Dermis blood vessel endothelial cell (primary cell): ENCODE measurements at regions not wholly inside any gene's neighbourhood (a gene's known extent, or its start where the extent isn't known, plus 50 kb on each side); places are given as distances from the start of the nearest gene placed in this dataset.

Experiments
- DNase-seq: peaks from one replicate; pipeline ENCODE4 v3.0.0; 2010

- no peak for DNase-seq
Measured at GRCh38 chr13:73421310-73421912, 362.6 kb downstream of the KLF5 start.

- no peak for DNase-seq
Measured at GRCh38 chr13:73419186-73419585, 360.4 kb downstream of the KLF5 start.

DNA sequence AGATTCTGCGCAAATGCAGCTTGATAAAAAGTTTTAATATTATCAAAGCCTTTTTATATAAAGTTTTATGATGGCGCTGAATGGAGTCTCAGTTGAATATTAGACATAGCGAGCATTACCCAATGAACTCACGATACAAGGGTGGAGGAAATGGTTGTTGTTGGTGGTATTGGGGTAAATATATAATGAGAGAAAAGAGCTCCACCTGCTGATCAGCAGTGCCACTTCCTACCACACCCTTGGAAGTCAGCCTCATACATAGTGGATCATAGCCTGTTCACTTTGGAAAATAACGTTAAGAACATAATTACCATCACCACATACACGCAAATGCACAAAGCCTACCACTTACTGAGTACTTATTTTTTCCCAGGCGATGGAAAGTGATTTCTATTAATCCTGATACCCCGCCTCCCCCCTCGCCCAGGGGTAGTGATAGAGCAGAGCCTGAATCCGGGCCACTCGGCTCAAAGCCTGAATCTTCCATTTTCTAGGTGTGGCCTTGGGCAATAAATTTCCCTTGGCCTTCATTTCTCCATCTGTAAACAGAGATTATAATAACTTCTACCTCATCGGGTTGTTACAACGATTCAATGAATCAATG lies 358.3 kb downstream of the KLF5 start:
- DNase-seq: peak; percentile 19

DNA sequence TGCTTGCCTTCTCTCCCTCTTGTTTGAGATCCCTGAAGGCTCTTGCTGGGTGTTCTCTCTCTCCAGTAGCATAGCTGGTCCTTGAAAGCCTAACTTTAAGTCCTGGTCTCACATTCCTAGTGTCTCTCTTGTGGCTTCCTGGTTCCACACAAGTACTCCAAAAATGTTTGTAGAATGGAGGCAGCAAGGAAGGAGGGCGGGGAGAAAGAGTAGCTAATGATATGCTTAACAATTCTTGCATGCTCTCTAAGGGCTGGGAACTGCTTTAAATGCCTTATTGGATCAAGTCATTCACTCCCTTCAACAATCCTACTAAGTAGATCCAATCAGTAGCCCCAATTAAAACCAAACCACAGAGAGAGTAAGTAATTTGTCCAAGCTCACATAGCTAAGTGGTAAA lies 357.3 kb downstream of the KLF5 start:
- DNase-seq: no peak

GRCh38 chr13:73413656-73414055 lies 354.9 kb downstream of the KLF5 start:
- DNase-seq: no peak

GRCh38 chr13:73412933-73413332 lies 354.1 kb downstream of the KLF5 start:
- DNase-seq: no peak

- no peak for DNase-seq
Measured at GRCh38 chr13:73411067-73411809, 352.4 kb downstream of the KLF5 start.

DNA sequence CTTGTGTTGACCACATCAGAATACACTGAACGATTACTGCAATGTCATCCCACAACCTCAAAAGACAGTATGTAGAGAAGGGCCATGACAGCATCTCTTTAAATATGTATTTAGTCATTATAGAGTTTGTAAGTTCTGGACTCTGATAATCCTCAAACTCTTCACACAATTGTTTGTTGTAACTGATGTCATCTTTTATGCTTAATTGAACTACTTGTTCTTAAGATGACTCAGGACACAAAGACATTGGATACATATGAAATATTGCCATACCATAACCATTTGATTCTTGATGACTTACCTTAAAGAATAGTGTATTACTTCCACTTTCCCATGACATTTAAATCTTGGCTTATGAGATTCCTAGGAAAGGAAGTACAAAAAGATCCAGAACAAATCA lies 347.6 kb downstream of the KLF5 start:
- no peak for DNase-seq

DNA sequence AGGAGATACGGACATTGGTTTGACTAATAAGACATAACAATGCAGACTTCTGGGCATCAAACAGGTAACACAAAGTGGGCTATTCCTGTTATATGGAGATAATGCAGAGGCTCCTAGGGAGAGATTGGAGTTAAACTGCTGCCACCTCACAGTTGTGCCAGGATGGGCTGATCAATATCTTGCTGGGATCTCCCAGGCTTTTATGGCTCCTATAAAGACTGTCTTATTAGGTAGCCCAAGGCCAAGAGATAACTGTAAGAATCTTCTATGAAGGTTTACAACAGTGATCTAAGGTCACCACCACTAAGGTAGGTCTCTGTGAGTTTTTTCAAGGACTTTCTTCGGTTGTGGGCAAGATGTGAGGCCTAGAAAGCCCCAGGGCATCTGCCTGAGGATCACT lies 345.8 kb downstream of the KLF5 start:
- no peak for DNase-seq

GRCh38 chr13:73403355-73404120 lies 344.7 kb downstream of the KLF5 start:
- no peak for DNase-seq

- DNase-seq: no peak
Measured at GRCh38 chr13:73401769-73402168, 343.0 kb downstream of the KLF5 start.

DNA sequence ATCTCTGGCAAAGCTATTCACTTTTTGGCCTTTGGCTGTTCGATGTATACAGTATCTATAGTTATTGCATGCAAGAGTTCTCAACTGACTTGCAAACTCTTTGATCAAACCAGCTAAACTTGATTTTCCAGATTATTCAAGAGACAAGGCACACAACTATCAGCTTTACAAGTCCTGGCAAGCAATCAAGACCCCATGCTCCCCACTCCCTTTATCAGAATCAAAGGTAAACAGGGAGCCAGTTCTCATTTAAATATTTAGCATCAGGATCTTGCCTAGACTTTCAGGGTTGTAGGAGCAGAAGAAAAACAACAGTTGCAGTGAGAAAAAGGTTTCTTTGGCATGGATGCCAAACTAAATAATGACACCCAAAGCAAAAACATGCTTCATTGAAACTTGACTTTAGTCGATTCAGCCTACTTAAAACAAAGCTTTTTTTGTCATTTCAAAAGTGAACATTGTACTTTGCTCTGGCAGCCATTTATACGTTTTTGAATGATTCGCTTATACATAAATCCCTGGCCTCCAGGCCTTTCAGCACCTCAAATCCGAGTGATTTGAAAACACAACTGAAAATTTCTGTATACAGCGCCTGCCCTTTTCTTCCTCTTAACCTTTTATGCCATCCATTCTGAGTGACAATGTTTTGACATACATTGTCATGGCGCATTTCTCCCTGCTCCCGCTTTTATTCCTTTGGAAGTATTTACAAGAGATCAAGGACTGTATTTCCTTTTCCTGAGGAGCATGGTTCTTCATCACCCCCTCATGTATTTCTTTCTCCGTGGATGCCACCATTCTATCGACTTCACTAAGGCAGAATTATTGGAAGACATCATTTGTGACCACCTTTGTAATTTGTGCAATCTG lies 340.8 kb downstream of the KLF5 start:
- no peak for DNase-seq

DNA sequence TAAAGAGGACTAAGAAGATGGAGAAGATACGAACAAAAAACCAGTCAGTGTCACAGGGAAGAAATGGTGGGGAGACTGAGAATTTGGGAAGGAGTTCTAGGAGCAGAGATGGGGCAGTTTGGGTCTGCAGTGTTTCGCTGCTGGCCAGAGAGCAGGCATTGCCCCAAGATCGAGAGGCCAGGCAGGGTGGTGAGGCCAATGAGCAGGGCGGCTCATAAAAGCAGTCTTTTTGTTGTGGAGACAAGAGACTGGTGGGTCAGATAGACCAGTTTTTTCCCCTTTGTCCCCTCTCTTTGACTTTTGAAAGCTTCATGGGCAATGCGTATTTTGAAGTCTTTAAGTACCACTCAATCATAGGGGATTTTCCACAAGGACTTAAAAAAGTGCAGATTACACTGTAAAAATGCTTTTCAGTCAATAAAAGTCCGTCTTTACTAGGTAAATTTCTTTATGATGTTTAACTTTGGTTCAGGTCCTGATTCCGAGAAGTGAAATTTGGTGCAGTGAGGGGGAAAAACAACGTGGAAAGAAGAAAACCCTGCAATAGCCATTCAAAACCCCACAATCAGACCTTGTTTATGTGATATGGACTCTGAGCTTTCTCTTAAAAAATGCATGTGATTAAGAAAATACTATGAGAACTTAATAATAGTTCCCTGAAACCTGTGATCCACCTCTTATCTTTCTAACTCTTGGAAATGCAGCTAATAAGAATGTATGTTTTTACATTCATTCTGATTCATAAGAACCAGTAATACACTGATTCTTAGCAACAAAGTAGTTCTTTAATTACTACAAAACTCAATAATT lies 338.9 kb downstream of the KLF5 start:
- DNase-seq: no peak

- DNase-seq: no peak
Measured at GRCh38 chr13:73394066-73394465, 335.3 kb downstream of the KLF5 start.

GRCh38 chr13:73390100-73390499 lies 331.3 kb downstream of the KLF5 start:
- no peak for DNase-seq

DNA sequence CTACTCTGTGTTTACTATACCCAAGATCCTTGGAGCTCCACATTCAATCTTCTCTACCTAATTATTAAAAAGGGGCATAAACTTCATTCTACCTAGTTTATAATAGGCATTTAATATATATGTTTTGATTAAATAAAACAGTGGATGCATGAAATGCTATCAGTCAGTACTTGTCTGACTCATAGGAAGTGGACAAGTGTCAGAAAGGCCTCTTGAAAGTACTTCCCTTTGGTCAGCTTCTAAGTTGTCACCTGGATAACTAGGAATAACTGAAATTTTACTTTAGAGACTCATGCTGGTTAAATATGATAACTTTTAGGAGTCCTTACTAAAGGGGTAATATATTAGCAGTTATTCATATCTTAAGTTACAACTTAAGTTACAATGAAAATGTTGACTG lies 329.8 kb downstream of the KLF5 start:
- no peak for DNase-seq

GRCh38 chr13:73387318-73387717 lies 328.5 kb downstream of the KLF5 start:
- no peak for DNase-seq

DNA sequence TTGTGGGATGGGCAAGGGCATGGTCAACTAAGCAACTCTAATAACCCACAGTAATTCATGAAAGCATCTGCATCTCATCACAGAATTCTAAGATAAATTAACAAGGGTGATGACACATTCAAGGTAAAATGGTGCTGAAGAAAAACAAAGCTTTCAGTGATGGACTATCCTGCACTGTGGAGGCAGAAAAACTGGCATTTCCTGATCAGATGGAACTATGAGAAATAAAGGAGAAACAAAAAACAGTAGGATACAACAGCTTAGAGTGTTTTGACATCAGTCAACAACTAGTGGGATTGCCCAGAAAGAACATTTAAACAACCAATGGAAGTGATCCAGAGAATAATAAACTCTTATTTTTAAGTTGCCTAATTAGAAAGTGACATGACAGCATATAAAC lies 327.0 kb downstream of the KLF5 start:
- no peak for DNase-seq

DNA sequence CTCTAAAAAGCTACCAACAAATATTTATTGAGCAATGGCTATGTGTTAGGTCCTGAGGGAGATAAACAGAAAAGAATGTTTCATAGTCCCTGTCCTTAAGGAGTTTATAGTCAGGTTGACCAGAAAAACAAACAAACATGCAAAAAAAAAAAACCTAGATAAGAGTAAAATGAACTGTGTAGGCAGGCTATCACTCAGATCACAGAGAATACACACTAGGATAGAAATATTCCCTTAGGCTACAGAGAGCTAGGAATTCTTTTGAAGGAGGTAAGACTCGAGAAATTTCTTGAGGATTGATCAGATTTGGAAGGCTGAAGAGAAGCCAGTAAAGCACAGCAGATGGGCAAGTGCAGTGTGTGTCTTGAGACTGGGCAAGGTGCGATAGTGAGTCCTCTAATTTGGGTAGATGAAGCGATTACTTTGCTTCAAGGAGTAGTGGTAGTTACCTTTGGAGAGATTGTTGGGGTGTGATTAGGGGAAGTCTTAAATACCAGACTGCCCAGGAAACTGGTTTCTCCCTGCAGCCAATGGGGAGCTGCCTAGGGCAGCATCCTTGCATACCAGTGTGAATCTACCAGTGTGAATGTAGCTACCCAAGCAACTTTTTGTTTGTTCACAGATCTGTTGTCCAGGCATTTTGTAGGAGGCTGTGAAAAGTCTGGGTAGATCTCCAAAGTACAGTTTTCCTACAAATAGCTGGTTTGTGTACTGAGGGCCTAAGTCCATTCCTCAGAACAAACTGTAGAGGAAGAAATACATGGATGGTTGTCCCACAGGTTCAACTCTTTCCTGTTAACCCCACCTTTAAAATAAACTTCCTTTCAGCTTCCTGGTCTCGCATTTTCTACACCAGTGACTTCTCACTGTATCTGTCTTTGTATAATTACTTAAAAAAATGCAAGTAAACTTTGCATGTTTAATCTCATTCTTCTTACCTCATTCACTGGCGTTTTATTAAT lies 314.1 kb downstream of the KLF5 start:
- no peak for DNase-seq

GRCh38 chr13:73370066-73370465 lies 311.3 kb downstream of the KLF5 start:
- no peak for DNase-seq
